ENCODE measurements at regions not wholly inside any gene's neighbourhood (a gene's known extent, or its start where the extent isn't known, plus 50 kb on each side); places are given as distances from the start of the nearest gene placed in this dataset.

DNA sequence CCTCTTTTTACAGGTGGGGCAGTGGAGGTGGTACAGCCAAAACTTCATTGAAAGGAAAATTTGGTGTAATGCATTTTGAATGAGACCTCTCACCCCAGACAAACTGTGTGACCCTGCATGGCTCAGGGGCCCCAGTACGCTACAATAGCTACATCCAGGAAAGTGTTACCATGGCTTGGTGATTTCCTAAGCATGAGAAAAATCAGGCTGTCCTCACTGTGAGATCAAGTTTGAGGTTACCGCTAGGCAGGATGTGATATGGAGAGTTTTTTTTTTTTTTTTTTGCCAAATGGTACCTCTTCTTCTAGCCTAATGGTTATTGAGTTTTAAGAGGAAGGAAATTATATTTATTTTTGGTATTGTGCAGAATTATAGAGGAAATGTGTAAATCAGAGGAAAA is 305.3 kb downstream of the CD83 start:
- Histone ChIP-seq H3K9me3 (ENCODE audit: control insufficient read depth, low read length) (no peaks in the 10 kb centered on the region), H3K4me3 (ENCODE audit: low read depth, low read length) (no peak overlapping the region), H3K4me1 (no peaks in the 10 kb centered on the region), H3K27me3 (ENCODE audit: control insufficient read depth, insufficient read depth, low read length) (no peaks in the 10 kb centered on the region), H3K79me2 (no peaks in the 10 kb centered on the region), H3K27ac (no peak overlapping the region), H3K4me2 (ENCODE audit: low read length) (no peak overlapping the region), H2AFZ (no peak overlapping the region), H3K9ac (no peak overlapping the region), H3K36me3 (ENCODE audit: control insufficient read depth, insufficient read depth, low read length) (no peaks in the 10 kb centered on the region)
- TF ChIP-seq, protein P1, sequence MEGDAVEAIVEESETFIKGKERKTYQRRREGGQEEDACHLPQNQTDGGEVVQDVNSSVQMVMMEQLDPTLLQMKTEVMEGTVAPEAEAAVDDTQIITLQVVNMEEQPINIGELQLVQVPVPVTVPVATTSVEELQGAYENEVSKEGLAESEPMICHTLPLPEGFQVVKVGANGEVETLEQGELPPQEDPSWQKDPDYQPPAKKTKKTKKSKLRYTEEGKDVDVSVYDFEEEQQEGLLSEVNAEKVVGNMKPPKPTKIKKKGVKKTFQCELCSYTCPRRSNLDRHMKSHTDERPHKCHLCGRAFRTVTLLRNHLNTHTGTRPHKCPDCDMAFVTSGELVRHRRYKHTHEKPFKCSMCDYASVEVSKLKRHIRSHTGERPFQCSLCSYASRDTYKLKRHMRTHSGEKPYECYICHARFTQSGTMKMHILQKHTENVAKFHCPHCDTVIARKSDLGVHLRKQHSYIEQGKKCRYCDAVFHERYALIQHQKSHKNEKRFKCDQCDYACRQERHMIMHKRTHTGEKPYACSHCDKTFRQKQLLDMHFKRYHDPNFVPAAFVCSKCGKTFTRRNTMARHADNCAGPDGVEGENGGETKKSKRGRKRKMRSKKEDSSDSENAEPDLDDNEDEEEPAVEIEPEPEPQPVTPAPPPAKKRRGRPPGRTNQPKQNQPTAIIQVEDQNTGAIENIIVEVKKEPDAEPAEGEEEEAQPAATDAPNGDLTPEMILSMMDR (IDR thresholded peaks at IDR 0.05) = no peak

DNA sequence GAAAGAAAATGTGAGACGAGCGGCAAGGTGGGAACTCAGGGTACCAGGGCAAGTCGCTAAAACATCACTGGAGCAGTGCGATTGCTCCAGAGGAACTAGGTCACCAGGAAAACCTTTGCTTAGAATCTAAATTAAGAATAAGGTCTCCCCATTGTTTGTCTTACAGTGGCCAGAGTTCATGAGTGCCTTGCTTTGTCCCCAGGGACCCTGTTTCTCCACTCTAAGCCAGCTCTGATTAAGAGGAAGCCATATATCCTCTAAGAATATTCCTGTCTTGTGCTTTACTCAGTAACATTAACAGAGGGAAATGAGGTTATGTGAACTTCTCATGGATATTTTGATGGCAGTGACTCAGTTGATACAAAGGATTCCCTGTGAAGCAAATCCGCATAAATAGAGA is 305.8 kb downstream of the CD83 start:
- Histone ChIP-seq H3K4me2 (ENCODE audit: low read length) (no peak overlapping the region), H3K4me3 (ENCODE audit: low read depth, low read length) (no peak overlapping the region), H3K27me3 (ENCODE audit: control insufficient read depth, insufficient read depth, low read length) (no peaks in the 10 kb centered on the region), H3K79me2 (no peaks in the 10 kb centered on the region), H3K36me3 (ENCODE audit: control insufficient read depth, insufficient read depth, low read length) (no peaks in the 10 kb centered on the region), H3K27ac (no peak overlapping the region), H2AFZ (no peak overlapping the region), H3K9ac (no peak overlapping the region), H3K9me3 (ENCODE audit: control insufficient read depth, low read length) (no peaks in the 10 kb centered on the region), H3K4me1 (no peaks in the 10 kb centered on the region)
- TF ChIP-seq, protein P1 (IDR thresholded peaks at IDR 0.05) = no peak

DNA sequence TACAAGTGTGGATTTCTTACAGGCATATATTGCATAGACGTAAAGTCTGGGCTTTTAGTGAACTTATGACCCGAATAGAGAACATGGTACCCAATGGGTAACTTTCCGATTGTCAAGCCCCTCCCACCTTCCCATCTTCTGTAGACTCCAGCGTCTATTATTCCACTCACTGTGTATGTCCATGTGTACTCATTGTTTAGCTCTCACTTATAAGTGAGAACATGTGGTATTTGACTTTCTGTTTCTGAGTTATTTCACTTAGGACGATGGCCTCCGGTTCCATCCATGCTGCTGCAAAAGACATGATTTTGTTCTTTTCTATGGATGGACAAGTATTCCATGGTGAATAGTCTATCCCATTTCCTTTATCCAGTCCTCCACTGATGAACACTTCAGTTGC is 306.4 kb downstream of the CD83 start:
- H3K9ac ChIP-seq = no peak overlapping the region
- H3K27me3 ChIP-seq (ENCODE audit: control insufficient read depth, insufficient read depth, low read length) = no peaks in the 10 kb centered on the region
- no peak overlapping the region for H3K27ac ChIP-seq
- TF ChIP-seq, protein P1 (IDR thresholded peaks at IDR 0.05) = no peak
- H3K4me3 ChIP-seq (ENCODE audit: low read depth, low read length) = no peak overlapping the region
- no peaks in the 10 kb centered on the region for H3K79me2 ChIP-seq
- no peaks in the 10 kb centered on the region for H3K9me3 ChIP-seq (ENCODE audit: control insufficient read depth, low read length)
- H2AFZ ChIP-seq = no peak overlapping the region
- H3K4me1 ChIP-seq = no peaks in the 10 kb centered on the region
- H3K36me3 ChIP-seq (ENCODE audit: control insufficient read depth, insufficient read depth, low read length) = no peaks in the 10 kb centered on the region
- no peak overlapping the region for H3K4me2 ChIP-seq (ENCODE audit: low read length)

DNA sequence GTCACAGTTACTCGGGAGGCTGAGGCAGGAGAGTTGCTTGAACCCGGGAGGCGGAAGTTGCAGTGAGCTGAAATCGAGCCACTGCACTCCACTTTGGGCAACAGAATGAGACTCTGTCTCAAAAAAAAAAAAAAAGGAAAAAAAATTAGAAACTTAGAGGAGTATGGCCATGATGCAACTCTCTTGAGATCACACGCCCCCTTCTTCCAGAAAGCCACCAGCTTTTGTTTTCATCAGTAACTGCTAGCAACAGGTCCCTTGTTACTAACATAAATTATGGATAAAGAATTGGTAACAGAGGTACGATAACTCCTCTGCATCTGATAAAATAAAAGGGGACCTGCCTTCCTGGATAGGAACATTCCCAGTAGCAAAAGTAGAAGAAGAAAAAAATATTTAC is 308.2 kb downstream of the CD83 start:
- no peaks in the 10 kb centered on the region for H3K4me1 ChIP-seq
- H3K9ac ChIP-seq = no peak overlapping the region
- no peaks in the 10 kb centered on the region for H3K79me2 ChIP-seq
- H3K27ac ChIP-seq = no peak overlapping the region
- no peaks in the 10 kb centered on the region for H3K27me3 ChIP-seq (ENCODE audit: control insufficient read depth, insufficient read depth, low read length)
- no peak overlapping the region for H3K4me2 ChIP-seq (ENCODE audit: low read length)
- no peaks in the 10 kb centered on the region for H3K36me3 ChIP-seq (ENCODE audit: control insufficient read depth, insufficient read depth, low read length)
- H3K4me3 ChIP-seq (ENCODE audit: low read depth, low read length) = no peak overlapping the region
- TF ChIP-seq, protein P1 (IDR thresholded peaks at IDR 0.05) = no peak
- H3K9me3 ChIP-seq (ENCODE audit: control insufficient read depth, low read length) = no peaks in the 10 kb centered on the region
- no peak overlapping the region for H2AFZ ChIP-seq

DNA sequence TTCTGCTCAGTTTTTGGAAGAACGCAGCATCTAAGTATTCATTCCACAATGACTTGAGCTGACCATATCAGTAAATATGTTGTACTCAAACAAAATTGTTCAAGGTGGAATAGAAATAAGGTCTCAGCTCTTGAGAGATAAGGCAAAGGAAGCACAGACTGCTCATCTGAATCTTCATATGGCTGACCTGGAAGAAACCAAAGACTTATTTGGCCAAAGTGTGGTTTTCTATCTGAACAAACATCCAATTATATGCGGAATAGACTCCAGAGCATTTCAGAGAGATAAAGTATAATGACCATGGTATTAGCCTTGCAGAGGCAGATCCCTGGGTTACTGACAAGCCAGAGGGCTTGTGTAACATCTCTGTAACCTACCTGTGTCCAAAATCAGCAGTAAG is 308.7 kb downstream of the CD83 start:
- Histone ChIP-seq H3K9ac (no peak overlapping the region), H3K27ac (no peak overlapping the region), H3K36me3 (ENCODE audit: control insufficient read depth, insufficient read depth, low read length) (no peaks in the 10 kb centered on the region), H3K27me3 (ENCODE audit: control insufficient read depth, insufficient read depth, low read length) (no peaks in the 10 kb centered on the region), H2AFZ (no peak overlapping the region), H3K4me2 (ENCODE audit: low read length) (no peak overlapping the region), H3K9me3 (ENCODE audit: control insufficient read depth, low read length) (no peaks in the 10 kb centered on the region), H3K4me1 (no peaks in the 10 kb centered on the region), H3K79me2 (no peaks in the 10 kb centered on the region), H3K4me3 (ENCODE audit: low read depth, low read length) (no peak overlapping the region)
- TF ChIP-seq, protein P1 (IDR thresholded peaks at IDR 0.05) = no peak

All from parathyroid adenoma (tissue), 2 donors.